PC-9 (cell line): ENCODE measurements at regions not wholly inside any gene's neighbourhood (a gene's known extent, or its start where the extent isn't known, plus 50 kb on each side); places are given as distances from the start of the nearest gene placed in this dataset.

ENCODE experiments used
- BruUV-seq: library from RNA; stranded (reverse); fragments of 400-500 nt; replicated peaks from 2 replicates; lab custom pipeline; 2021; lab: Mats Ljungman, UMichigan
- CTCF ChIA-PET: fragments of 300-600 bp; sonication (Branson Sonifier 250); formaldehyde crosslinking; loops from one replicate; lab custom pipeline; 2022; ENCODE audit warnings: antibody characterized with exemption; lab: Charles Lee
- POLR2A ChIA-PET: fragments of 300-600 bp; sonication (Branson Sonifier 250); formaldehyde crosslinking; loops from one replicate; lab custom pipeline; 2022; ENCODE audit warnings: antibody characterized with exemption; ENCODE audit not compliant: unreplicated experiment; lab: Charles Lee
- DNase-seq, 2 experiments: peaks; one replicate each; pipeline versions ENCODE4 v3.0.0 to v3.0.0-alpha.2; 2015 to 2022; ENCODE audit warnings: mixed read lengths in 1 of 2
- H2AFZ ChIP-seq: fragments of 200-600 bp; sonication (generic); 2 replicates; pipeline ENCODE4 v1.8.1; 2017; ENCODE audit warnings: antibody characterized with exemption
- H3F3A ChIP-seq: fragments of 200-600 bp; sonication (generic); 2 replicates; pipeline ENCODE4 v1.8.1; 2017; ENCODE audit warnings: antibody characterized with exemption, mild to moderate bottlenecking, low read depth; ENCODE audit not compliant: insufficient read depth
- H3K27ac ChIP-seq: fragments of 200-600 bp; sonication (generic); 2 replicates; pipeline ENCODE4 v1.6.1; 2016; ENCODE audit warnings: mixed run types
- H3K27me3 ChIP-seq: fragments of 200-600 bp; sonication (generic); 2 replicates; pipeline ENCODE4 v1.6.1; 2016; ENCODE audit warnings: low read depth, mixed run types; ENCODE audit not compliant: insufficient read depth
- H3K36me3 ChIP-seq: fragments of 200-600 bp; sonication (generic); 2 replicates; pipeline ENCODE4 v1.6.1; 2016; ENCODE audit warnings: low read depth, mixed run types
- H3K4me1 ChIP-seq: fragments of 200-600 bp; sonication (generic); replicated peaks from 2 replicates; pipeline ENCODE4 v1.6.1; 2016; ENCODE audit warnings: mixed run types; ENCODE audit not compliant: insufficient read depth
- H3K4me2 ChIP-seq: fragments of 200-600 bp; sonication (generic); 2 replicates; pipeline ENCODE4 v1.6.1; 2017; ENCODE audit warnings: mixed run types
- H3K4me3 ChIP-seq: fragments of 200-600 bp; sonication (generic); 2 replicates; pipeline ENCODE4 v1.6.1; 2016; ENCODE audit warnings: mixed run types
- H3K79me2 ChIP-seq: fragments of 200-600 bp; sonication (generic); 2 replicates; pipeline ENCODE4 v1.6.1; 2017; ENCODE audit warnings: low read depth, mixed run types
- H3K9me2 ChIP-seq: fragments of 200-600 bp; sonication (generic); 2 replicates; pipeline ENCODE4 v1.8.1; 2017; ENCODE audit warnings: mild to moderate bottlenecking; ENCODE audit not compliant: insufficient read depth
- H3K9me3 ChIP-seq: fragments of 200-600 bp; sonication (generic); 2 replicates; pipeline ENCODE4 v1.8.1; 2016; ENCODE audit warnings: low read depth; ENCODE audit not compliant: insufficient read depth
- H4K20me1 ChIP-seq: fragments of 200-600 bp; sonication (generic); 2 replicates; pipeline ENCODE4 v1.8.1; 2017; ENCODE audit not compliant: insufficient read depth
- EZH2 ChIP-seq: fragments of 200-600 bp; sonication (generic); IDR thresholded peaks from 2 replicates; pipeline ENCODE4 v1.8.0; 2017; ENCODE audit warnings: antibody characterized with exemption, low read depth
- intact Hi-C: fragments of 100-400 bp; cut with micrococcal nuclease; formaldehyde crosslinking; loops from one replicate; pipeline ENCODE4 v1.10.0; 2022; ENCODE audit not compliant: unreplicated experiment
- TF ChIP-seq, protein P1 (sequence below): fragments of 200-600 bp; sonication (generic); conservative IDR thresholded peaks from 2 replicates; pipeline ENCODE4 v1.6.1; 2017; ENCODE audit warnings: mixed run types, antibody characterized with exemption, mild to moderate bottlenecking, moderate library complexity

GRCh38 chr7:20521243-20521642, 94.2 kb upstream of the ABCB5 start:
- H3K4me1 ChIP-seq = no peaks in the 10 kb centered on the region
- H3K9me2 ChIP-seq = no peaks in the 10 kb centered on the region
- no peak for DNase-seq
- TF ChIP-seq, protein P1, sequence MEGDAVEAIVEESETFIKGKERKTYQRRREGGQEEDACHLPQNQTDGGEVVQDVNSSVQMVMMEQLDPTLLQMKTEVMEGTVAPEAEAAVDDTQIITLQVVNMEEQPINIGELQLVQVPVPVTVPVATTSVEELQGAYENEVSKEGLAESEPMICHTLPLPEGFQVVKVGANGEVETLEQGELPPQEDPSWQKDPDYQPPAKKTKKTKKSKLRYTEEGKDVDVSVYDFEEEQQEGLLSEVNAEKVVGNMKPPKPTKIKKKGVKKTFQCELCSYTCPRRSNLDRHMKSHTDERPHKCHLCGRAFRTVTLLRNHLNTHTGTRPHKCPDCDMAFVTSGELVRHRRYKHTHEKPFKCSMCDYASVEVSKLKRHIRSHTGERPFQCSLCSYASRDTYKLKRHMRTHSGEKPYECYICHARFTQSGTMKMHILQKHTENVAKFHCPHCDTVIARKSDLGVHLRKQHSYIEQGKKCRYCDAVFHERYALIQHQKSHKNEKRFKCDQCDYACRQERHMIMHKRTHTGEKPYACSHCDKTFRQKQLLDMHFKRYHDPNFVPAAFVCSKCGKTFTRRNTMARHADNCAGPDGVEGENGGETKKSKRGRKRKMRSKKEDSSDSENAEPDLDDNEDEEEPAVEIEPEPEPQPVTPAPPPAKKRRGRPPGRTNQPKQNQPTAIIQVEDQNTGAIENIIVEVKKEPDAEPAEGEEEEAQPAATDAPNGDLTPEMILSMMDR = no peak
- TF ChIP-seq EZH2 = no peak
- H4K20me1 ChIP-seq = no peaks in the 10 kb centered on the region
- H3K27me3 ChIP-seq = no peaks in the 10 kb centered on the region
- no peak overlapping the region for H3K4me3 ChIP-seq
- BruUV-seq = no TSS peak
- no peak overlapping the region for H2AFZ ChIP-seq
- ChIA-PET POLR2A (no interaction called here), CTCF (no interaction called here)
- no peak overlapping the region for H3K4me2 ChIP-seq
- no peaks in the 10 kb centered on the region for H3K79me2 ChIP-seq
- no peaks in the 10 kb centered on the region for H3K9me3 ChIP-seq
- intact Hi-C loops = no loop called here
- no peaks in the 10 kb centered on the region for H3K36me3 ChIP-seq
- H3F3A ChIP-seq = no peaks in the 10 kb centered on the region
- H3K27ac ChIP-seq = no peak overlapping the region

DNA sequence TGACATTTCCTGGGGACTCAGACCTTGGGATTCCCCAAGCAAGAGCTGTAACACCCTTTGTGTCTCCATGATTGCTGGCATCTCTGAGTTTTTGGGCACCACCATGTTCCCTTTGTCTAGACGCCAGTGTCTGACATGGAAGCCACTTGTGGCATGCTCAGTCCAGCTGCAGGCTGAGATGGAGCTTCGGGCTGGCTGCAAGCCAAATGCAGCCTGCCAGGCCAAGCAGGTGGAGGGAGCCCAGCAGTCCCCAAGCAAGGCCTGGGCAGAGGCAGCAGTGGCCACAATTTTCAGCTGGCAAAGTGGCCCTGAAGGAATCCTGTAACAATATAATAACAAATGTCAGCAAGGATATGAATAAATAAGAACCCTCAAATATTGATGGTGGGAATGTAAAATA, 86.2 kb upstream of the ABCB5 start:
- H2AFZ ChIP-seq = peak overlapping the region; percentile 35; the same call in 1 of the 2 replicates
- H4K20me1 ChIP-seq = no peaks in the 10 kb centered on the region
- H3K27ac ChIP-seq = no peak overlapping the region
- intact Hi-C loops = no loop called here
- DNase-seq = no peak
- H3K4me2 ChIP-seq = no peak overlapping the region
- no peaks in the 10 kb centered on the region for H3F3A ChIP-seq
- H3K36me3 ChIP-seq = no peaks in the 10 kb centered on the region
- CTCF ChIA-PET = no interaction called here
- no peaks in the 10 kb centered on the region for H3K9me2 ChIP-seq
- no peaks in the 10 kb centered on the region for H3K4me1 ChIP-seq
- 0 out of 2 replicates have a peak, but pooled peaks cover 3% of the 10 kb centered on the region for H3K9me3 ChIP-seq
- POLR2A ChIA-PET = interaction anchor here (0.7 kb wide), 1 partner anchor 32 kb away, joined by 4 read pairs; no protein-coding TSS in a partner anchor
- no peak overlapping the region for H3K4me3 ChIP-seq
- no peaks in the 10 kb centered on the region for H3K79me2 ChIP-seq
- no peak for TF ChIP-seq EZH2
- TF ChIP-seq, protein P1 = no peak
- no peaks in the 10 kb centered on the region for H3K27me3 ChIP-seq
- BruUV-seq = no TSS peak

DNA sequence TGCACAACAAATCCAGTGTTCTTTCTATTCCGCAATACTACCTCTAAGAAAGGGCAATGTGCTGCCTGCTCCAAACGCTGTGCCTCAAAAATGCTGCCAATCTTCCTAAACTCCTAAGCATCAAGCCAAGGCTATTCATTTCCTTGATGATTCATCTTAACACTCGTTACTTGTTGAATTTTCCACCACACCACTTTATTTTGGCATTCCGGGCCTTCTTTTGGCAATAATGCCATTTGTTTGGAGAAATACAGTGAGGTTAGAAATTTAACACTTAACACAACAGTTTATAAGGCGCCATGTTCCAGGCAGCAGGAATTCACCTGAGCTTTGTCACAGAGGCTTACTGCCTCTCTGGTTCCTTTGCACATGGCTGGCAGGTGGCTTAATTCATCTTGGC, 82.6 kb upstream of the ABCB5 start:
- Histone ChIP-seq H2AFZ (0 out of 2 replicates have a peak overlapping the region, but pooled peaks have one; percentile 10), H3K27ac (no peak overlapping the region), H3K9me2 (no peaks in the 10 kb centered on the region), H4K20me1 (no peaks in the 10 kb centered on the region), H3K4me2 (no peak overlapping the region), H3K27me3 (no peaks in the 10 kb centered on the region), H3K79me2 (no peaks in the 10 kb centered on the region), H3K36me3 (no peaks in the 10 kb centered on the region), H3K4me1 (no peaks in the 10 kb centered on the region), H3K9me3 (peaks cover 3% of the 10 kb centered on the region; the same call in 1 of the 2 replicates), H3F3A (no peaks in the 10 kb centered on the region), H3K4me3 (no peak overlapping the region)
- ChIA-PET CTCF (interaction anchor here (0.7 kb wide), 1 partner anchor 125 kb away, joined by 3 read pairs; no protein-coding TSS in a partner anchor), POLR2A (no interaction called here)
- intact Hi-C loops = no loop called here
- TF ChIP-seq, protein P1 = no peak
- no peak for TF ChIP-seq EZH2
- BruUV-seq = no TSS peak
- no peak for DNase-seq
